HG02763 (cell line): ENCODE measurements at regions not wholly inside any gene's neighbourhood (a gene's known extent, or its start where the extent isn't known, plus 50 kb on each side); places are given as distances from the start of the nearest gene placed in this dataset.
"Not testable (repeated sequence)": the region's sequence is repeated elsewhere in the genome, so short reads cannot be mapped to it uniquely, and the experiment has no call there.

Source experiments
- ATAC-seq: cut with Tn5 transposase; IDR thresholded peaks from one replicate; pipeline ENCODE4 v1.9.1; 2021; ENCODE audit warnings: mild to moderate bottlenecking, moderate library complexity; ENCODE audit not compliant: unreplicated experiment

DNA sequence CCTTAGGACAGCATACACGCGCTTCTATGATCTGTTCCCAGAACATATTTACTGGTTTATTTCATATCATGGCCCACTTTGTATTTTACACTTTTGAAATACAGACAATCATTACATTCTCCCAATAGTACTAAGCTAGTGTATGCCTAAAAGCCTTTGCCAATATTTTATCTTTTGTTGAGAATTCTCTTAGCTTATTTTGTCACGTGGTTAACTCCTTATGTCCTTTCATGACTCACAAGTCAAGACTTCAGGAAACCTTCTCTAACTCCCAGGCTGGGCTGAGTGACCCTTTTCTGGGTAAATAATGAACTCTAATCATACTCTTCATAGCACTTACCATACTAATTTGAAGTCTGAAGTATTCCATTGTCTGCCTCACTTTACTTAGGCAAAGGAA is 444.8 kb downstream of the ZNF33B start:
- not testable (repeated sequence) for ATAC-seq

DNA sequence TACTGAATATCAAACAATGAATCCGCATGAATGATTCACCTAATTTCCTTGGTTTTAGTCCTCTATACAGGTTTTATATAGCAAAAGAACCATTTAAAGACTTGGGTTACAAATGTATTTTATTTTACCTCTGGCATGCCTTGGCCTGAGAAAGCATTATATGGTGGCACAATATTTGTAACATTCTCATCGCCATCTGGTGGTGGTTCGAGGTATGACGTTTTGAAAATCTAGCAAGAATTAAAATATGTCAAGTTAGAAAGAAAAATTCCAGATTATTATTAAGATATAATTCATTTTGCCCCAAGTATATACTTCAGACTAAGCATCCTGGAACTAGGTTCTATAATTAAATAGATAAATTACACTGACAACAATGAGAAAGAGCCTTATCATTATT is 445.9 kb downstream of the ZNF33B start:
- not testable (repeated sequence) for ATAC-seq

DNA sequence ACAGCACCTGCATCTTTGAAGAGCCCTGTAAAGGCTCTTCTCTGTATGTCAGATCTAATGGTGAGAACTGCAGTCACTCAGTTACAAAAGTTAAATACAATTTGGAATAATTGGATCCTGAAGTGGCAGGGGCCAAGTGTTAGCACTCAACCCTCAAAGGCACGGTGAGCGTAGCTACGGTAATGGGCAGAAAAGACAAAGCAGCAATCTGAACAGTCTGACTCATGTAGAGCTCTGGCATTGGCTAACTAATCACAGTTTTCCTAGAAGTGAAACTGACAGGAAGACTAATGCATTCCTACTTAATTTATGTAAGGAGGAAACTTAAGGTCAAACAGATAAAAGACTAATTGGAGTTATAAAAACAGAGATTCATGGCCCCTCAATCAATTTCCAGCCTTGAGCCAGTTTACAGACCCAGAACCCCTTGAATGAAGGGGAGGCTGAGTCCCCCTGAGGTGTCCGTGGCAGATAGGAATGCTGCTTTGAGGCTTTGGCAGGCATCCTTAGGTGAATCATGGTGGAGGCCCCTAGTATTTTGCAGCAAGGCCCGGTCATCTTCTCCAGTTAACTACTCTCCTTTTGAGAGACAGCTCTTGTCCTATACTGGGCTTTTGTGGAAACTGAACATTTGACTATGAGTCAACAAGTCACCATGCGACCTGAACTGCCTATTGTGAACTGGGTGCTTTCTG is 450.7 kb downstream of the ZNF33B start:
- ATAC-seq, result not testable (repeated sequence)

DNA sequence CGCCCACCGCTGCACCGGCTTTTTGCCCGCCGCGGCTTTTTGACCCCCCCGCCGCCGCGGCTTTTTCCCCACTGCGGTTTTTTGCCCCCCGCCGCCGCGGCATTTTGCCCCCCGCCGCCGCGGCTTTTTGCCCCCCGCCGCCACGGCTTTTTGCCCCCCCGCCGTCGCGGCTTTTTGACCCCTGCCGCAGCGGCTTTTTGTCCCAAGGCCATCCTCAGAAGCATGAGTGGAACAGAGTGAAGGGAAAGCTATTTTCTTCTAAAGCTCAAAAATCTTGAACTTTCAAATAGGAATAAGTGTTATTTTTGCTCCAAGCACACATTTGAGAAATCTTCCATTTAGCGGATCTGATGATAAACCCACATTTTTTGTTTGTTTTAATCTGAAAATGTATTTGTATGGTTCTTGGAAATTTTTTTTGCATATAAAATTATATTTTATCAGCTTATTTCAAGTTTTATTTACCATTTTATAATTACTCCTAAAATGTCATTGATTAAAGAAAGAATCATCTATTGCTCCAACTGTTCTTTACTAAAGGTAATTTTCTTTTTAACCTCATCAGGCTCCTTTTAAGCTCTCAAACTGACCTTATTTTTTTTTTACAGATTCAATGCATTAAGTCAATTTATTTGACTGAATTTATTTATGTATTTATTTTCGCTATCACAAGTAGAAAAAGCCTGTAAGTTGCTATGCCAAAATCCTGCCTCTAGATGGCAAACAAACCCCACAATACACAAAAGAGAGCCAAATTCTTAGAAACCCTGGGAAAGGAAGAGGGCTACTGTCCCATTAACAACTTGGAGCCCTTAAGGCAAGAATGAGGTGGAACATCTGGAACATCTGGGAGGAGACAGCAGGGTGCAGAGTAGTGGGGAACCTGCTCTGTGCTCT is 460.3 kb downstream of the ZNF33B start:
- not testable (repeated sequence) for ATAC-seq

GRCh38 chr10:42177077-42177792 is 461.1 kb downstream of the ZNF33B start:
- ATAC-seq, result no peak

DNA sequence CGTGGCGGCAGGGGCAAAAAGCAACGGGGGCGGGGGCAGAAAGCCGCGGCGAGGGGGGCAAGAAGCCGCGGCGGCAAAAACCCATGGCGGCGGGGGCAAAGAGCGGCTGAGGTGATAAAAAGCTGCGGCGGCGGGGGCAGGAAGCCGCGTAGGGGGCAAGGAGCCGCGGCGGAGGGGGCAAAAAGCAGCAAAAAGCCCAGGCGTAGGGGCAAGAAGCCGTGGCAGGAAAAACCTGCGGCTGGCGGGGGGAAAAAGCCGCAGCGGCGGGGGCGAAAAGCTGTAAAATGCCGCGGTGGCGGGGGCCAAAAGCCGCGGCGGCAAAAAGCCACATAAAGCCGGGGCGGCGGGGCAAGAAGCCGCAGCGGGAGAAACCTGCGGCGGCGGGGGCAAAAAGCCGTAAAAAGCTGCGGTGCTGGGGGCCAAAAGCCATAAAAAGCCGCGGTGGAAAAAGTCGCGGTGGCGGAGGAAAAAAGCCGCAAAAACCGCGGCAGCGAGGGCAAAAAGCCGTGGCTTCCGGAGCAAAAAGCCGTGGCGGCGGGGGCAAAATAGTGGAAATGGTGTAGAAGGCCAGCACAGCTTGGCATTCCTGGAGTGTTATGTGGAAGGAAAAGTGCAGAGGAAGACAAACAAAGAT is 487.8 kb downstream of the ZNF33B start:
- no peak for ATAC-seq

- ATAC-seq, result no peak
Observed at GRCh38 chr10:42149722-42150427, 488.5 kb downstream of the ZNF33B start.

GRCh38 chr10:42149027-42149700 is 489.2 kb downstream of the ZNF33B start:
- ATAC-seq, result no peak

DNA sequence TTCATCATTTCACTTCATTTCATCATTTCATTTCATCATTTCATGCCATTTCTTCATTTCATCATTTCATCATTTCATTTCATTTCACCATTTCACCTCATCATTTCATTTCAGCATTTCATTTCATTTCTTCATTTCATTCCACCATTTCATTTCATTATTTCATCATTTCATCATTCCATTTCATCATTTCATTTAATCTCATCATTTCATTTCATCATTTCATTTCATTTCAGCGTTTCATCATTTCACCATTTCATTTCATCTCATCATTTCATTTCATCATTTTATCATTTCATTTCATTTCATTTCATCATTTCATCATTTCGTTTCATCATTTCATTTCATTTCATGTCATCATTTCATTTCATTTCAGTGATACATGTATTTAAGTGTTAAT is 492.2 kb downstream of the ZNF33B start:
- ATAC-seq, result not testable (repeated sequence)

GRCh38 chr10:42138023-42138422 is 500.3 kb downstream of the ZNF33B start:
- not testable (repeated sequence) for ATAC-seq

- ATAC-seq, result no peak
Observed at GRCh38 chr10:42113158-42113450, 525.3 kb downstream of the ZNF33B start.

GRCh38 chr10:42112331-42113157 is 525.8 kb downstream of the ZNF33B start:
- ATAC-seq, result no peak

DNA sequence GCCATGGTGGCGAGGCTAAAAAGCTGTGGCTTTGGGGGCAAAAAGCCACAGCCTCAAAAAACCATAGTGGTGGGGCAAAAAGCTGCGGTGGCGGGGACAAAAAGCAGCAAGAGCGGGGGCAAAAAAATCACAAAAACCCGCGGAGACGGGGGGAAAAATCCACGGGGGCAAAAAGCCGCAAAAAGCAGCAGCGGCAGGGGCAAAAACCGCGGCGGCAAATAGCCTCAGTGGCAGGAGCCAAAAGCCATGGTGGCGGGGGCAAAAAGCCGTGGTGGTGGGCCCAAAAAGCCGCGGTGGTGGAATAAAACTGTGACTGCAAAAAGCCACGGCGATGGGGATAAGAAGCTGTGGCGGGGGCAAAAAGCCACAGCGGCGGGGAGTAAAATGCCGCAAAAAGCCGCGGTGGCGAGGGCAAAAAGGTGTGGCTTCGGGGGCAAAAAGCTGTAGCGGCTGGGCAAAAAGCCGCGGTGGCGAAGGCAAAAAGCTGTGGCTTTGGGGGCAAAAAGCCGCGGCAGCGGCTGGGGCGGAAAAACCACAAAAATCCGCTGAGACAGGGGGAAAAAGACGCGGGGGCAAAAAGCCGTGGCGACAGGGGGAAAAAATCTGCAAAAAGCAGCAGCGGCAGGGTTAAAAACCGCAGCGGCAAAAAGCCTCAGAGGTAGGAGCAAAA is 526.6 kb downstream of the ZNF33B start:
- no peak for ATAC-seq

DNA sequence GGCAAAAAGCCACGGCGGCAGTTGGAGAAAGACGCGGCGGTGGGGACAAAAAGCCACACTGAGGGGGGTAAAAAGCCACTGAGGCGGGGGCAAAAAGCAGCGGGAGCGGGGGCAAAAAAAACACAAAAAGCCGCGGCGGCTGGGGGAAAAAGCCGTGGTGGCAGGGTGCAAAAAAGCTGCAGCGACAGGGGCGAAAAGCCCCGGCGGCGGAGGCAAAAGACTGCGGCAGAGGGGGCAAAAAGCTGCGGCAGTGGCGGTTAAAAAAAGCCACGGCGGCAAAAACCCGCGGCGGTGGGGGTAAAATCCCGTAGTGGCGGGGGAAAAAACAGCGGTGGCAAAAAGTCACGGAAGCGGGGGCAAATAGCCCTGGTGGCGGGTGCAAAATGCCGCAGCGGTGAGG is 527.3 kb downstream of the ZNF33B start:
- ATAC-seq, result no peak
